Erythroblast (primary cell): ENCODE measurements at regions not wholly inside any gene's neighbourhood (a gene's known extent, or its start where the extent isn't known, plus 50 kb on each side); places are given as distances from the start of the nearest gene placed in this dataset.

Experiments
- GATA1 ChIP-seq: IDR thresholded peaks from 2 replicates; pipeline ENCODE4 v1.6.1; 2011; ENCODE audit warnings: low read depth, mild to moderate bottlenecking, control low read depth, low read length, moderate library complexity
- POLR2A ChIP-seq: IDR thresholded peaks from 2 replicates; pipeline ENCODE4 v1.6.1; 2011; ENCODE audit warnings: mild to moderate bottlenecking, low read length

- TF ChIP-seq POLR2A (no peak), GATA1 (no peak)
Measured at GRCh38 chr5:29150840-29151239, 2042.6 kb upstream of the CDH6 start.
